ENCODE measurements at regions not wholly inside any gene's neighbourhood (a gene's known extent, or its start where the extent isn't known, plus 50 kb on each side); places are given as distances from the start of the nearest gene placed in this dataset.

DNA sequence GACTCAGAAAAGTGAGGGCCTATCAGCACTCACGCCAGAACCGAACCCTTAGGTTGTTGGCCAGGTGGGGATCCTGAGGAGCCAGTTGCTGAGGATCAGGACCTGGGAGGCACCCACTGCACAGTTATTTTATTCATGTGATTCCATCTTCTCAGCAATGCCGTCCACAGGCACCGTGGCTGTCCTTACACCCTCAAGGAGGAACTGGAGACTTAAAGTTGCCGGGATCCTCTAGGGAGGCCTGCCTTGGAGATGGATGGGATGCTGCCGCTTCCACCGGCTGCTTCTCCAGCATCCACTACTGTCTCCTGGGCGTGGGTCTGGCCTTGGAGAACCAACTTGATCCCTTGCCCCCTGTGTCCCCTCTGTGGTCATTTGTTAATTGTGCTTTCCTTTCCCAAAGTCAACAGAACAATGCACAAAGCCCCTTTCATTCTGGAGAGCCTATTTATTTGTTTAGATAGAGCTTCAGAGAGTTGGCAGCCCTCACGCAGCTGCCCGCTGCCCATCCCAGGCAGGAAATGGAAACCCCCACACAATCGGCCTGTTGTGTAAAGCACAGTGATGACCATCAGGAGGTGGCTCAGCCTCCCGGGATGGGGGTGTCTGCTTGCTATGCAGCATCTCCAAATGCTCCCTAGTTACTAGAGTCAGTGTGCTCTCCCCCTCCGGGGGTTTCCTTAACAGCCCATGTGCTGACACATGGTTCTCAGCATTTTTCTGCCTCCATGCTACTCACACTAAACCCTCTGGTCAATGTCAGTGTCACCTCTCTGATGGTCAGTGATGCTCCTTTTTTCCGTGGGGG is 52.9 kb upstream of the IGFBP3 start:
- no peak for DNase-seq

DNA sequence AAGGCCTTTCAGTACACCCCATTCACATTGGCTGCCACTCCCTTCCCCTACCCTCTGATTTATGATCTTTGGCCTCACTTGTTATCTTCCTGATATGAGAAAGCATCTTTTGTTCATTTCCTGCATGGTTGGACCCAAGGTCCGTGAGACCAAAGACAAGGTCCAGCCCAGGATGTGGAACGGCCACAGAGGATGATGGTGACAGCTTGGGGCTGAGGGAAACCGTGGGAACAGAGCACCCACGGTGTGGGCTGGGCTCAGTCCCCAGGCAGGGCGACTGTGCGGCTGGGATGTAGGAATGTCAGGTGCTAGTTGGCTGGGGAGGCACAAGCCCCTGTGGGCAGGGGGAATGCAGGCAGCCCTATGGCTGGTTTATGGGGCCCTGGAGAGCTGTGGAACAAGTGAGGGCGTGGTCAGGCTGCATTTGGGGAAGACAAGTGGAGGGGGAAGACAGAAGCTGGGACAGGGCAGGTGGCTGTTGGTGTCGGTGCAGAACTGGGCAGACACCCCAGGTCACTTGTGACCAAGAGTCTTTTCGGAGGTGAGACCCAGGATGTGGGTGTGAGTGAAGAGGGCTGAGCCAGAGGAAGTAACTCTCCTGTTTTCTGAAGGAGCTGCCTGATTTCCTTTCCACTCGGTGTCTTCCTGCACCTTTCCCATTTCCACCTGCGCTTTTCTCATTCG is 51.7 kb upstream of the IGFBP3 start:
- DNase-seq = no peak

DNA sequence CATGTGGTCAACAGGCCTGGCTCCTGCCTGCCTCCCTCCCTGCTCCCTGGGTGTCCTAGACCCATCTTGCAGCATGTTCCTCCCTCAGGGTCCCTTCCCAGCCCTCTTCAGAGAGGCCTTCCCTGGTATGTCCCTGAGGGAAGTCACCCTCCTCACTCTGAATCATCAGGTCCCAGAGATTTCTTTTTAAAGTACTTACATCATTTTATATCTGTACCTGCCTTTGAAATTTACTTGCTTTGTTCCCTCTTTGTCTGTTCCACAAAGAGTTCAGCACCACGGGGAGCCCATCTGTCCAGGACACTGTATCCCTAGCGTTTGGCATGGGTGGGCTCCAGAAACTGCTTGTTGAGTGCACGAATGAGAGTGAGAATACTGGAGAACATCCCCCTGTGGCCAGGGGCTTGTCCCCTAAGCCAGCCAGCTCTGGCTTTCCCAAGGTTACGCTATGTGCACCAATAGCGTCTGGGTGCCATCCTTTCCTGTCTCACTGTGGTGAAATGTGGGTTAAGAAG is 50.6 kb upstream of the IGFBP3 start:
- no peak for DNase-seq

DNA sequence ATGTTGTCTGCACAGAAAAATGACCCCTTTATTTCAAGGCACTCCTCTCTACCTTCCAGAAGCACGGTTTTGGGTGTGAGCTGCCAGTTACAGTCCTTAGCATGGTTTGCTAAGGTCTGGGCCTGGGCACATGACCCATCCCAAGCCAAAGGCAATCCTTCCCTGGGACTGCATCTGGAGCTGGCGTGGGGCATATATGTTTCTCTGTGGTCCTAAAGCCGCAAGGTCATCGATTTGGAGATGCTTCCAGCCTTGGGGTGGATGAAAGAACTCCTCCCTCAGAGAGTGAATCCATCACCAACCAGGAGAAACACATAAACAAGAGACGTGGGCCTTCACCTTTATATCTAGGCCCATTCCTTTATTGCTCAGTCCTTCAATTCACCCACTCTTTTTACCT is 50.1 kb upstream of the IGFBP3 start:
- DNase-seq = no peak

Data from stimulated activated CD8-positive, alpha-beta memory T cell treated with anti-CD3 and anti-CD28 coated beads, Interleukin-4, amount 100 ng/mL, for 48 hours (primary cell).